SK-N-SH (cell line): ENCODE measurements at regions not wholly inside any gene's neighbourhood (a gene's known extent, or its start where the extent isn't known, plus 50 kb on each side); places are given as distances from the start of the nearest gene placed in this dataset.

ENCODE experiments used
- CTCF ChIA-PET: fragments of 300-600, 350-600 bp; formaldehyde crosslinking; extraction: SDS; loops from one replicate; lab custom pipeline; 2021; lab: Yijun Ruan, JAX
- POLR2A ChIA-PET: fragments of 350-600 bp; sonication (Branson Sonifier 250); formaldehyde crosslinking; extraction: SDS; loops from one replicate; lab custom pipeline; 2020; ENCODE audit warnings: antibody characterized with exemption, inconsistent platforms; lab: Yijun Ruan, JAX
- DNase-seq: peaks from one replicate; pipeline ENCODE4 v3.0.0; 2012
- H2AFZ ChIP-seq: fragments of 200-600 bp; sonication (generic); 2 replicates; pipeline ENCODE4 v1.8.1; 2016; ENCODE audit warnings: antibody characterized with exemption, mild to moderate bottlenecking, low read depth
- H3F3A ChIP-seq: fragments of 200-600 bp; sonication (generic); replicated peaks from 2 replicates; pipeline ENCODE3; 2016; ENCODE audit warnings: antibody characterized with exemption, mild to moderate bottlenecking; ENCODE audit not compliant: insufficient read depth
- H3K27ac ChIP-seq, 2 experiments: fragments of 200-500 bp in 1 of 2; fragments of 200-600 bp in 1 of 2; sonication (Bioruptor generic) in 1 of 2; sonication (generic), shearing (Covaris generic) in 1 of 2; 2 replicates each; pipeline versions ENCODE4 v1.5.1 to v1.6.1; 2014 to 2016; ENCODE audit warnings: low read depth in 2 of 2, inconsistent platforms in 1 of 2, low read length in 1 of 2, mild to moderate bottlenecking in 1 of 2, mixed read lengths in 1 of 2
- H3K27me3 ChIP-seq: fragments of 200-600 bp; sonication (generic), shearing (Covaris generic); 2 replicates; pipeline ENCODE4 v1.6.1; 2016; ENCODE audit warnings: mixed run types; ENCODE audit not compliant: insufficient read depth
- H3K36me3 ChIP-seq, 2 experiments: fragments of 200-500 bp in 1 of 2; fragments of 200-600 bp in 1 of 2; sonication (Bioruptor generic) in 1 of 2; sonication (generic) in 1 of 2; replicated peaks in 1 of 2; 2 replicates each; pipeline versions ENCODE3 to v1.5.1; 2014 to 2016; ENCODE audit warnings: low read length in 1 of 2, mild to moderate bottlenecking in 1 of 2; ENCODE audit not compliant: insufficient read depth in 2 of 2, control insufficient read depth in 1 of 2
- H3K4me1 ChIP-seq, 2 experiments: fragments of 200-500 bp in 1 of 2; fragments of 200-600 bp in 1 of 2; sonication (Bioruptor generic) in 1 of 2; sonication (generic), shearing (Covaris generic) in 1 of 2; 2 replicates each; pipeline versions ENCODE4 v1.5.1 to v1.6.1; 2014 to 2016; ENCODE audit warnings: low read depth in 1 of 2, low read length in 1 of 2, mixed run types in 1 of 2; ENCODE audit not compliant: insufficient read depth in 2 of 2, control insufficient read depth in 1 of 2
- H3K4me2 ChIP-seq: fragments of 200-600 bp; sonication (generic), shearing (Covaris generic); 2 replicates; pipeline ENCODE4 v1.6.1; 2017; ENCODE audit warnings: mixed run types
- H3K4me3 ChIP-seq, 2 experiments: fragments of 200-500 bp in 1 of 2; fragments of 200-600 bp in 1 of 2; sonication (Bioruptor generic) in 1 of 2; sonication (generic), shearing (Covaris generic) in 1 of 2; 2 replicates each; pipeline versions ENCODE4 v1.5.1 to v1.8.1; 2014 to 2016; ENCODE audit warnings: low read depth in 2 of 2, inconsistent platforms in 1 of 2, low read length in 1 of 2, mild to moderate bottlenecking in 1 of 2, mixed read lengths in 1 of 2, moderate library complexity in 1 of 2
- H3K79me2 ChIP-seq: fragments of 200-600 bp; sonication (generic); 2 replicates; pipeline ENCODE4 v1.8.1; 2017; ENCODE audit warnings: mild to moderate bottlenecking; ENCODE audit not compliant: insufficient read depth
- H3K9ac ChIP-seq: fragments of 200-600 bp; sonication (generic); 2 replicates; pipeline ENCODE4 v1.6.1; 2017; ENCODE audit warnings: mixed run types
- H3K9me2 ChIP-seq: fragments of 200-600 bp; sonication (generic); 2 replicates; pipeline ENCODE4 v1.6.1; 2017; ENCODE audit warnings: mixed run types
- H3K9me3 ChIP-seq: fragments of 200-600 bp; sonication (generic); 2 replicates; pipeline ENCODE4 v1.6.1; 2017; ENCODE audit warnings: mixed run types, mild to moderate bottlenecking, moderate library complexity
- H4K20me1 ChIP-seq: fragments of 200-600 bp; sonication (generic); 2 replicates; pipeline ENCODE4 v1.6.1; 2017; ENCODE audit warnings: mild to moderate bottlenecking, mixed run types; ENCODE audit not compliant: insufficient read depth
- EP300 ChIP-seq, 2 experiments: IDR thresholded peaks; 2 replicates each; pipeline versions ENCODE4 v1.4.0 to v1.6.1; 2012; ENCODE audit warnings: borderline replicate concordance in 1 of 2, low read depth in 1 of 2, low read length in 1 of 2
- FOXJ3 ChIP-seq: sonication (generic); formaldehyde crosslinking; IDR thresholded peaks from 2 replicates; pipeline ENCODE4 v1.5.1; 2020; ENCODE audit warnings: mild to moderate bottlenecking, missing genetic modification reagents
- FOXM1 ChIP-seq: IDR thresholded peaks from 2 replicates; pipeline ENCODE4 v1.4.0; 2012; ENCODE audit warnings: low read depth, mild to moderate bottlenecking
- GATA2 ChIP-seq: sonication (generic); formaldehyde crosslinking; IDR thresholded peaks from 2 replicates; pipeline ENCODE4 v1.5.0; 2020; ENCODE audit warnings: mild to moderate bottlenecking, missing genetic modification reagents
- JUND ChIP-seq: IDR thresholded peaks from 2 replicates; pipeline ENCODE4 v1.4.0; 2012
- RAD21 ChIP-seq: IDR thresholded peaks from 2 replicates; pipeline ENCODE4 v1.6.1; 2012; ENCODE audit warnings: mild to moderate bottlenecking, low read length
- RFX5 ChIP-seq: IDR thresholded peaks from 2 replicates; pipeline ENCODE4 v1.6.1; 2012; ENCODE audit warnings: mild to moderate bottlenecking, improper control_type of control experiment, low read length
- TCF12 ChIP-seq: IDR thresholded peaks from 2 replicates; pipeline ENCODE4 v1.4.0; 2012
- TEAD4 ChIP-seq: IDR thresholded peaks from 2 replicates; pipeline ENCODE4 v1.4.0; 2012; ENCODE audit warnings: mild to moderate bottlenecking, borderline replicate concordance; ENCODE audit not compliant: insufficient read depth
- YY1 ChIP-seq: IDR thresholded peaks from 2 replicates; pipeline ENCODE4 v1.4.0; 2012; ENCODE audit warnings: low read depth, mild to moderate bottlenecking
- WGBS: methylation state at CpG from one replicate; pipeline ENCODE4 v1.1.6; 2017; ENCODE audit warnings: low lambda C conversion rate; 5-methylcytosine and 5-hydroxymethylcytosine counted together
- TF ChIP-seq, protein P1 (sequence below): IDR thresholded peaks from 2 replicates; pipeline ENCODE4 v1.4.0; 2012; ENCODE audit warnings: low read depth
- TF ChIP-seq, protein P2 (sequence below): IDR thresholded peaks from 2 replicates; pipeline ENCODE4 v1.6.1; 2012; ENCODE audit warnings: mild to moderate bottlenecking, low read depth, low read length, moderate library complexity
- TF ChIP-seq, protein P3 (sequence below): IDR thresholded peaks from 2 replicates; pipeline ENCODE4 v1.4.0; 2012; ENCODE audit warnings: low read depth, borderline replicate concordance
- TF ChIP-seq, protein P4 (sequence below): fragments of 200-600 bp; sonication (generic); IDR thresholded peaks from 2 replicates; pipeline ENCODE4 v1.6.1; 2017; ENCODE audit warnings: antibody characterized with exemption, mild to moderate bottlenecking, moderate library complexity
- TF ChIP-seq, protein P5 (sequence below): IDR thresholded peaks from 2 replicates; pipeline ENCODE4 v1.4.0; 2012; ENCODE audit warnings: low read depth, borderline replicate concordance
- TF ChIP-seq, protein P6 (sequence below): fragments of 150-350 bp; IDR thresholded peaks from 2 replicates; pipeline ENCODE4 v1.6.1; 2016; ENCODE audit warnings: mild to moderate bottlenecking, low read depth, low read length

DNA sequence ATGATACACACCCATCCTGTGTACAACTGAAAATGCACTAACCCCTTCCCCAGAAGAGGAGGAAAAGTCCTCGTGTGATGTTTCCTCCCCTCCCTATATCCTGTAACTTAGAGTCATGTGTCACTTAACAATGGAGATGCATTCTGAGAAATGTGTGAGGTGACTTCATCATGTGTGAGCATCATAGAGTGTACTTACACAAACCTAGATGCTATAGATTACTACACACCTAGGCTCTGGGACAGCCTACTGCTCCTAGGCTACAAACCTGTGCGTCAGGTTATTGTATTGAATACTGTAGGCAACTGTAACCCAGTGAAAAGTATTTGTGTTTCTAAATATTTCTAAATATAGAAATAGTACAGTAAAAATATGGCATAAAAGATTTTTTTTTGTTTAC, 98.6 kb upstream of the FAM180A start:
- Histone ChIP-seq H3K36me3 (no peaks in the 10 kb centered on the region), H2AFZ (no peak overlapping the region), H3K9ac (no peak overlapping the region), H3K79me2 (no peaks in the 10 kb centered on the region), H3K4me3 (no peak overlapping the region), H3K9me3 (no peaks in the 10 kb centered on the region), H4K20me1 (no peaks in the 10 kb centered on the region), H3K4me2 (no peak overlapping the region), H3K9me2 (no peaks in the 10 kb centered on the region), H3F3A (no peaks in the 10 kb centered on the region), H3K4me1 (no peaks in the 10 kb centered on the region), H3K27ac (no peak overlapping the region), H3K27me3 (no peaks in the 10 kb centered on the region)
- POLR2A ChIA-PET, result no interaction called here
- DNase-seq, result no peak
- 91% methylated on average over 2 of the region's 2 CpGs for WGBS
- TF ChIP-seq RFX5 (no peak), TEAD4 (no peak), FOXJ3 (CRISPR knock-in tag) (no peak), FOXM1 (no peak), TCF12 (no peak), RAD21 (no peak), JUND (no peak), EP300 (IDR thresholded peaks at IDR 0.05; ENCODE audit: borderline replicate concordance in 1 of 2, low read depth in 1 of 2, low read length in 1 of 2) (no peak), YY1 (no peak), GATA2 (CRISPR knock-in tag) (no peak)
- TF ChIP-seq, protein P1, sequence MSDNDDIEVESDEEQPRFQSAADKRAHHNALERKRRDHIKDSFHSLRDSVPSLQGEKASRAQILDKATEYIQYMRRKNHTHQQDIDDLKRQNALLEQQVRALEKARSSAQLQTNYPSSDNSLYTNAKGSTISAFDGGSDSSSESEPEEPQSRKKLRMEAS, result no peak
- TF ChIP-seq, protein P2, sequence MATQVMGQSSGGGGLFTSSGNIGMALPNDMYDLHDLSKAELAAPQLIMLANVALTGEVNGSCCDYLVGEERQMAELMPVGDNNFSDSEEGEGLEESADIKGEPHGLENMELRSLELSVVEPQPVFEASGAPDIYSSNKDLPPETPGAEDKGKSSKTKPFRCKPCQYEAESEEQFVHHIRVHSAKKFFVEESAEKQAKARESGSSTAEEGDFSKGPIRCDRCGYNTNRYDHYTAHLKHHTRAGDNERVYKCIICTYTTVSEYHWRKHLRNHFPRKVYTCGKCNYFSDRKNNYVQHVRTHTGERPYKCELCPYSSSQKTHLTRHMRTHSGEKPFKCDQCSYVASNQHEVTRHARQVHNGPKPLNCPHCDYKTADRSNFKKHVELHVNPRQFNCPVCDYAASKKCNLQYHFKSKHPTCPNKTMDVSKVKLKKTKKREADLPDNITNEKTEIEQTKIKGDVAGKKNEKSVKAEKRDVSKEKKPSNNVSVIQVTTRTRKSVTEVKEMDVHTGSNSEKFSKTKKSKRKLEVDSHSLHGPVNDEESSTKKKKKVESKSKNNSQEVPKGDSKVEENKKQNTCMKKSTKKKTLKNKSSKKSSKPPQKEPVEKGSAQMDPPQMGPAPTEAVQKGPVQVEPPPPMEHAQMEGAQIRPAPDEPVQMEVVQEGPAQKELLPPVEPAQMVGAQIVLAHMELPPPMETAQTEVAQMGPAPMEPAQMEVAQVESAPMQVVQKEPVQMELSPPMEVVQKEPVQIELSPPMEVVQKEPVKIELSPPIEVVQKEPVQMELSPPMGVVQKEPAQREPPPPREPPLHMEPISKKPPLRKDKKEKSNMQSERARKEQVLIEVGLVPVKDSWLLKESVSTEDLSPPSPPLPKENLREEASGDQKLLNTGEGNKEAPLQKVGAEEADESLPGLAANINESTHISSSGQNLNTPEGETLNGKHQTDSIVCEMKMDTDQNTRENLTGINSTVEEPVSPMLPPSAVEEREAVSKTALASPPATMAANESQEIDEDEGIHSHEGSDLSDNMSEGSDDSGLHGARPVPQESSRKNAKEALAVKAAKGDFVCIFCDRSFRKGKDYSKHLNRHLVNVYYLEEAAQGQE, result no peak
- TF ChIP-seq, protein P3, sequence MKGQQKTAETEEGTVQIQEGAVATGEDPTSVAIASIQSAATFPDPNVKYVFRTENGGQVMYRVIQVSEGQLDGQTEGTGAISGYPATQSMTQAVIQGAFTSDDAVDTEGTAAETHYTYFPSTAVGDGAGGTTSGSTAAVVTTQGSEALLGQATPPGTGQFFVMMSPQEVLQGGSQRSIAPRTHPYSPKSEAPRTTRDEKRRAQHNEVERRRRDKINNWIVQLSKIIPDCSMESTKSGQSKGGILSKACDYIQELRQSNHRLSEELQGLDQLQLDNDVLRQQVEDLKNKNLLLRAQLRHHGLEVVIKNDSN, result no peak
- TF ChIP-seq, protein P4, sequence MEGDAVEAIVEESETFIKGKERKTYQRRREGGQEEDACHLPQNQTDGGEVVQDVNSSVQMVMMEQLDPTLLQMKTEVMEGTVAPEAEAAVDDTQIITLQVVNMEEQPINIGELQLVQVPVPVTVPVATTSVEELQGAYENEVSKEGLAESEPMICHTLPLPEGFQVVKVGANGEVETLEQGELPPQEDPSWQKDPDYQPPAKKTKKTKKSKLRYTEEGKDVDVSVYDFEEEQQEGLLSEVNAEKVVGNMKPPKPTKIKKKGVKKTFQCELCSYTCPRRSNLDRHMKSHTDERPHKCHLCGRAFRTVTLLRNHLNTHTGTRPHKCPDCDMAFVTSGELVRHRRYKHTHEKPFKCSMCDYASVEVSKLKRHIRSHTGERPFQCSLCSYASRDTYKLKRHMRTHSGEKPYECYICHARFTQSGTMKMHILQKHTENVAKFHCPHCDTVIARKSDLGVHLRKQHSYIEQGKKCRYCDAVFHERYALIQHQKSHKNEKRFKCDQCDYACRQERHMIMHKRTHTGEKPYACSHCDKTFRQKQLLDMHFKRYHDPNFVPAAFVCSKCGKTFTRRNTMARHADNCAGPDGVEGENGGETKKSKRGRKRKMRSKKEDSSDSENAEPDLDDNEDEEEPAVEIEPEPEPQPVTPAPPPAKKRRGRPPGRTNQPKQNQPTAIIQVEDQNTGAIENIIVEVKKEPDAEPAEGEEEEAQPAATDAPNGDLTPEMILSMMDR, result no peak
- TF ChIP-seq, protein P5, sequence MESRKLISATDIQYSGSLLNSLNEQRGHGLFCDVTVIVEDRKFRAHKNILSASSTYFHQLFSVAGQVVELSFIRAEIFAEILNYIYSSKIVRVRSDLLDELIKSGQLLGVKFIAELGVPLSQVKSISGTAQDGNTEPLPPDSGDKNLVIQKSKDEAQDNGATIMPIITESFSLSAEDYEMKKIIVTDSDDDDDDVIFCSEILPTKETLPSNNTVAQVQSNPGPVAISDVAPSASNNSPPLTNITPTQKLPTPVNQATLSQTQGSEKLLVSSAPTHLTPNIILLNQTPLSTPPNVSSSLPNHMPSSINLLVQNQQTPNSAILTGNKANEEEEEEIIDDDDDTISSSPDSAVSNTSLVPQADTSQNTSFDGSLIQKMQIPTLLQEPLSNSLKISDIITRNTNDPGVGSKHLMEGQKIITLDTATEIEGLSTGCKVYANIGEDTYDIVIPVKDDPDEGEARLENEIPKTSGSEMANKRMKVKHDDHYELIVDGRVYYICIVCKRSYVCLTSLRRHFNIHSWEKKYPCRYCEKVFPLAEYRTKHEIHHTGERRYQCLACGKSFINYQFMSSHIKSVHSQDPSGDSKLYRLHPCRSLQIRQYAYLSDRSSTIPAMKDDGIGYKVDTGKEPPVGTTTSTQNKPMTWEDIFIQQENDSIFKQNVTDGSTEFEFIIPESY, result no peak
- TF ChIP-seq, protein P6, sequence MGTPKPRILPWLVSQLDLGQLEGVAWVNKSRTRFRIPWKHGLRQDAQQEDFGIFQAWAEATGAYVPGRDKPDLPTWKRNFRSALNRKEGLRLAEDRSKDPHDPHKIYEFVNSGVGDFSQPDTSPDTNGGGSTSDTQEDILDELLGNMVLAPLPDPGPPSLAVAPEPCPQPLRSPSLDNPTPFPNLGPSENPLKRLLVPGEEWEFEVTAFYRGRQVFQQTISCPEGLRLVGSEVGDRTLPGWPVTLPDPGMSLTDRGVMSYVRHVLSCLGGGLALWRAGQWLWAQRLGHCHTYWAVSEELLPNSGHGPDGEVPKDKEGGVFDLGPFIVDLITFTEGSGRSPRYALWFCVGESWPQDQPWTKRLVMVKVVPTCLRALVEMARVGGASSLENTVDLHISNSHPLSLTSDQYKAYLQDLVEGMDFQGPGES, result no peak
- CTCF ChIA-PET, result no interaction called here
